ENCODE measurements at regions not wholly inside any gene's neighbourhood (a gene's known extent, or its start where the extent isn't known, plus 50 kb on each side); places are given as distances from the start of the nearest gene placed in this dataset.

- no peaks in the 10 kb centered on the region for H3K4me1 ChIP-seq (ENCODE audit: insufficient read depth, low read length)
- H4K5ac ChIP-seq (ENCODE audit: insufficient read length, low read depth, low read length) = no peak overlapping the region
- H3K27me3 ChIP-seq (ENCODE audit: insufficient read depth, low read length) = no peaks in the 10 kb centered on the region
- no peak overlapping the region for H2BK15ac ChIP-seq (ENCODE audit: low read depth, low read length)
- no peaks in the 10 kb centered on the region for H4K20me1 ChIP-seq (ENCODE audit: control insufficient read depth, insufficient read depth, insufficient read length)
- Mint-ChIP-seq H3K36me3 (ENCODE audit: insufficient read depth in 1 of 3, low read depth in 3 of 3) (peaks cover 0 to 4% (median 0%) of the 10 kb centered on the region in 3 experiments; a peak in 1 of 7 replicates), H3K27me3 (ENCODE audit: low read depth) (no peaks in the 10 kb centered on the region), H3K4me1 (peaks cover 2 to 5% of the 10 kb centered on the region in 2 experiments; a peak in 2 of 4 replicates), H3K9me3 (peaks cover 6 to 9% of the 10 kb centered on the region in 2 experiments), H3K27ac (no peak overlapping the region), H3K4me3 (no peak overlapping the region)
- no peak overlapping the region for H3T11ph ChIP-seq (ENCODE audit: low read length)
- H4K8ac ChIP-seq (replicated peaks; ENCODE audit: insufficient read length, low read depth, low read length) = no peak overlapping the region
- H3K23ac ChIP-seq (ENCODE audit: insufficient read length, low read depth, low read length) = no peak overlapping the region
- no peak overlapping the region for H2BK5ac ChIP-seq (ENCODE audit: insufficient read length, low read length)
- H3K9me3 ChIP-seq (ENCODE audit: control insufficient read depth, low read depth, low read length) = no peaks in the 10 kb centered on the region
- DNase-seq = no peak
- H2BK120ac ChIP-seq (ENCODE audit: low read depth, low read length, poor library complexity, severe bottlenecking) = no peak overlapping the region
- no CpG with 5 or more reads among the region's 3 CpGs for WGBS (ENCODE audit: extremely low coverage, insufficient read length, low lambda C conversion rate)
- H2BK20ac ChIP-seq (ENCODE audit: low read depth, low read length, poor library complexity, severe bottlenecking) = no peak overlapping the region
- H3K14ac ChIP-seq (ENCODE audit: insufficient read depth, low read length) = no peak overlapping the region
- H2AFZ ChIP-seq (ENCODE audit: low read length) = no peak overlapping the region
- H2AK5ac ChIP-seq (ENCODE audit: insufficient read length, low read length) = no peak overlapping the region
- H3K79me2 ChIP-seq (ENCODE audit: insufficient read depth, low read length) = no peaks in the 10 kb centered on the region
- H3K79me1 ChIP-seq (ENCODE audit: insufficient read depth, low read depth, low read length, poor library complexity, severe bottlenecking) = no peaks in the 10 kb centered on the region
- no peak overlapping the region for H3K27ac ChIP-seq (ENCODE audit: insufficient read length, low read depth, low read length)
- no peak overlapping the region for H2BK12ac ChIP-seq (ENCODE audit: insufficient read length, low read depth, low read length)
- no peak overlapping the region for H4K91ac ChIP-seq (ENCODE audit: insufficient read length, low read depth, low read length)
- no peak overlapping the region for H3K9ac ChIP-seq (ENCODE audit: extremely low read depth, insufficient read length, low read length)
- H3K4me2 ChIP-seq (ENCODE audit: insufficient read depth, insufficient read length, low read length) = no peak overlapping the region
- no peaks in the 10 kb centered on the region for H3K23me2 ChIP-seq (ENCODE audit: insufficient read length, low read depth, low read length, poor library complexity, severe bottlenecking)
- H3K56ac ChIP-seq (ENCODE audit: insufficient read length, low read depth, low read length) = no peak overlapping the region
- TF ChIP-seq CTCF (conservative IDR thresholded peaks at IDR 0.05) = no peak
- H3K4ac ChIP-seq (ENCODE audit: low read depth, low read length) = no peak overlapping the region
- H3K18ac ChIP-seq (ENCODE audit: insufficient read length, low read depth, low read length) = no peak overlapping the region
Measured at GRCh38 chr5:43804041-43804440, 201.1 kb downstream of the NNT start.

All from H9 (cell line).